ENCODE measurements at regions not wholly inside any gene's neighbourhood (a gene's known extent, or its start where the extent isn't known, plus 50 kb on each side); places are given as distances from the start of the nearest gene placed in this dataset.

DNA sequence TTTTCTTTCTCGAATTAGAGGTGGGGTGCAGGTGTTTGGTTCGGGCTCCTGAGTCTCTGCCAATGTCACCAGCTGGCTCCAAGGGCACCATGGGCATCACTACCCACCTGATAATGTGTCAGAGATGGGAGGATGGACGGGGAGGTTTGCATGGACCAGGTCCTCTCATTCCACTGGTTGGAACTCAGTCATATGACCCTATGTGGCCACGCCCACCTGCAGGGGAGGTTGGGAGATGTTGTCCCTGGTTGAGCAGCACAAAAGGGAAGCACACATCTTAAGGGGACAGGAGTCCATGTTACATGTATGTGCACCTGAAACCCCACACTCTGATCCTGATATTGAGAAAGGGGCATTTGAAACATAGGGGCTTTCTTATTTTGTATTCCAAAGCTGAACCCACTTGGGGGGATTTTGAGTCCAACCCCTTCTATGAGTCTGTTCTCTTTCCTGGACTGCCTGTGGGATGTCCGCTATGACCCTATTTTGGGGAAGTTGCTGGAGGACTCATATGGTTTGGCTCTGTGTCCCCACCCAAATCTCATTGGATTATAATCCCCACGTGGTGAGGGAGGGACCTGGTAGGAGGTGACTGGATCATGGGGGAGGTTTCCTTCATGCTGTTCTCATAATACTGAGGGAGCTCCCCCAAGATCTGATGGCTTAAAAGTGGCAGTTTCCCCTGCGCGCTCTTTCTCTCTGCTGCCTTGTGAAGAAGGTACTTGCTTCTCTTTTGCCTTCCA is 66.9 kb upstream of the BAIAP2L1 start:
- 81% methylated on average over 8 of the region's 8 CpGs for WGBS
- peaks cover 42% of the 10 kb centered on the region for H3K27me3 ChIP-seq
- H3K36me3 ChIP-seq: no peaks in the 10 kb centered on the region
- peaks cover 6% of the 10 kb centered on the region for H3K4me1 ChIP-seq
- no peak overlapping the region for H3K27ac ChIP-seq
- TF ChIP-seq EP300 (IDR thresholded peaks at IDR 0.05) (no peak), POLR2AphosphoS5 (IDR thresholded peaks at IDR 0.05) (no peak), POLR2A (IDR thresholded peaks at IDR 0.05) (no peak), CTCF (IDR thresholded peaks at IDR 0.05) (no peak)
- no peak overlapping the region for H3K4me3 ChIP-seq
- H3K9me3 ChIP-seq: peaks cover 3% of the 10 kb centered on the region
- no peak for DNase-seq (ENCODE audit: low spot score in 2 of 2)

- no peaks in the 10 kb centered on the region for H3K36me3 ChIP-seq
- peaks cover 20% of the 10 kb centered on the region for H3K27me3 ChIP-seq
- H3K4me1 ChIP-seq: no peaks in the 10 kb centered on the region
- no peak overlapping the region for H3K27ac ChIP-seq
- no peak overlapping the region for H3K4me3 ChIP-seq
- DNase-seq (ENCODE audit: low spot score in 2 of 2): no peak
- WGBS: 79% methylated on average over 7 of the region's 8 CpGs
- no peak for TF ChIP-seq POLR2AphosphoS5 (IDR thresholded peaks at IDR 0.05)
- no peak for TF ChIP-seq POLR2A (IDR thresholded peaks at IDR 0.05)
- TF ChIP-seq CTCF (IDR thresholded peaks at IDR 0.05): no peak
- TF ChIP-seq EP300 (IDR thresholded peaks at IDR 0.05): no peak
- peaks cover 3% of the 10 kb centered on the region for H3K9me3 ChIP-seq
Measured at GRCh38 chr7:98465022-98465421, 64.1 kb upstream of the BAIAP2L1 start.

DNA sequence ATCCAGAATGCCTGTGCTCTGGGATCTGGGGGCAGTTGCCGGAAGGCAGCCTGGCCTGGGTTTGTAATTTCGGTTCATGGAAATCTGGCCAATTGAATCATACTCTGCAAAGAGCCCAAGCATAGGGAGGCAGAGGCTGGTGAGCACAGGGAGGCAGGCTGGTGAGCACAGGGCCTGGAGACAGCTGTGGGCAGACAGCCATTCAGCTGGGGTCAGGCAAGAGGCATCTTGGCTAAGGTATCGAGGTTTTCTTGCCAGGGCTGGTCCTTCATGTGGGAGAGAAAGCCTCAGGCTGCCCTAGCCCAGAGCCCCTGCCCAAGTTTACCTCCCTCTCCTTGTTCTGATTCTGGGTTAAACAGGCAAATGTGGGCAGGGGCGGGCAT is 63.7 kb upstream of the BAIAP2L1 start:
- no peak overlapping the region for H3K27ac ChIP-seq
- 70% methylated on average over 4 of the region's 4 CpGs for WGBS
- peaks cover 3% of the 10 kb centered on the region for H3K9me3 ChIP-seq
- TF ChIP-seq EP300 (IDR thresholded peaks at IDR 0.05): no peak
- no peak for TF ChIP-seq POLR2AphosphoS5 (IDR thresholded peaks at IDR 0.05)
- no peak for TF ChIP-seq CTCF (IDR thresholded peaks at IDR 0.05)
- TF ChIP-seq POLR2A (IDR thresholded peaks at IDR 0.05): no peak
- H3K27me3 ChIP-seq: peaks cover 18% of the 10 kb centered on the region
- H3K36me3 ChIP-seq: no peaks in the 10 kb centered on the region
- no peaks in the 10 kb centered on the region for H3K4me1 ChIP-seq
- DNase-seq (ENCODE audit: low spot score in 2 of 2): no peak
- no peak overlapping the region for H3K4me3 ChIP-seq

GRCh38 chr7:98463837-98464557 is 63.1 kb upstream of the BAIAP2L1 start:
- H3K27me3 ChIP-seq: peaks cover 18% of the 10 kb centered on the region
- no peak overlapping the region for H3K4me3 ChIP-seq
- no peak overlapping the region for H3K27ac ChIP-seq
- H3K9me3 ChIP-seq: peaks cover 3% of the 10 kb centered on the region
- TF ChIP-seq POLR2AphosphoS5 (IDR thresholded peaks at IDR 0.05) (no peak), CTCF (IDR thresholded peaks at IDR 0.05) (no peak), POLR2A (IDR thresholded peaks at IDR 0.05) (no peak), EP300 (IDR thresholded peaks at IDR 0.05) (no peak)
- no peaks in the 10 kb centered on the region for H3K4me1 ChIP-seq
- no peak for DNase-seq (ENCODE audit: low spot score in 2 of 2)
- 63% methylated on average over 9 of the region's 9 CpGs for WGBS
- no peaks in the 10 kb centered on the region for H3K36me3 ChIP-seq

DNA sequence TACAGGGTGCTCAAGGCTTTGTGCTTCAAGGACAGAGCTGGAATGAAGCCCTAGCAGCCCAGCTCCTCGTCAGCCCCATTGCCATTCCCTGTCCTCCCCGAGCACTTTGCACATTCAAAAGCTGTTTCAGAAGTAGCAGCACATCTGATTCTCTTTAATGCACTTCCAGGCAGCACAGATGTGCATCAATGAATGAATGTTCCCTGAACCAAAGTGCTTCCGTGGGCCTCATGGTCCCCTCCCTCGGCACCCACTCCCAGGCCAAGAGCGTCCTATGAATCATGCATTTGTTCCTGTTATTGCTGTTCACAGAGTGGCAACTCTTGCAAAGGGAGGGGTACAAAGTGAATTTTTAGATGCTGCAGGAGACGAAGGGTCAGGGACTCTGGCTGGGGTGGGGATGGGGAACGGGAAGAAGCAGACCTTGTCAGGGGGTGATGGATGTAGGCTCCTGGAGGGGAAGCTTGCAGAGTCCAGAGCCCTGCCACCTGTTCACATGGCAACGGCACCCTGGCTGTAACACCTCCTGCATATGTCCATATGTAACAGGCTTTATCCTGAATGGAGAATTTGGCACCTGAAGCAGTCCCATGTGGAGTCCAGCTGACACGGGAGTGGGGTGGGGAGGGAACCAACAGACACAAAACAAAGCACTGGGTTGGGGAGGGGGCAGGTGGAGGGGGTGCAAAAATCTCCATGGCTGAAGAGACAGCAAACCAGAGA is 62.2 kb upstream of the BAIAP2L1 start:
- Histone ChIP-seq H3K4me1 (no peaks in the 10 kb centered on the region), H3K4me3 (no peak overlapping the region), H3K36me3 (no peaks in the 10 kb centered on the region), H3K9me3 (no peaks in the 10 kb centered on the region), H3K27me3 (peaks cover 12% of the 10 kb centered on the region), H3K27ac (no peak overlapping the region)
- WGBS: 65% methylated on average over 8 of the region's 9 CpGs
- DNase-seq (ENCODE audit: low spot score in 2 of 2): no peak
- TF ChIP-seq CTCF (IDR thresholded peaks at IDR 0.05) (no peak), POLR2AphosphoS5 (IDR thresholded peaks at IDR 0.05) (no peak), EP300 (IDR thresholded peaks at IDR 0.05) (no peak), POLR2A (IDR thresholded peaks at IDR 0.05) (no peak)
